Activated CD8-positive, alpha-beta memory T cell treated with anti-CD3 and anti-CD28 coated beads for 24 hours (primary cell): ENCODE measurements at regions not wholly inside any gene's neighbourhood (a gene's known extent, or its start where the extent isn't known, plus 50 kb on each side); places are given as distances from the start of the nearest gene placed in this dataset.
"Not testable (repeated sequence)": the region's sequence is repeated elsewhere in the genome, so short reads cannot be mapped to it uniquely, and the experiment has no call there.

Experiments
- DNase-seq: peaks from one replicate; pipeline ENCODE4 v3.0.0-alpha.2; 2020

- no peak for DNase-seq
Measured at GRCh38 chr2:234181121-234181520, 130.6 kb downstream of the SPP2 start.

DNA sequence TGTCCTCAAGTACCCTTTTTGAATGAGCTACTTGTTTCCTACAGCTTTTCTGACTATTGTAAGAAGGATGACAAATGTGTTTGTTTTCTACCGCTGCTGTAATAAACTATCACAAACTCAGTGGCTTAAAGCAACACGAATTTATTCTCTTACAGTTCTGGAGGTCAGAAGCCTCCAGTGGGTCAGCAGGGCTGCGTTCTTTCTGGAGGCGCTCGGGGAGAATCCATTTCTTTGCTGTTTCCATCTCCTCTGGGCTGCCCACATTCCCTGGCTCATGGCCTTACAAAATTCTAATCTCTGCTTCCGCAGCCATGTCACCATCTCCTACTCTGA is 128.5 kb downstream of the SPP2 start:
- DNase-seq, result no peak

DNA sequence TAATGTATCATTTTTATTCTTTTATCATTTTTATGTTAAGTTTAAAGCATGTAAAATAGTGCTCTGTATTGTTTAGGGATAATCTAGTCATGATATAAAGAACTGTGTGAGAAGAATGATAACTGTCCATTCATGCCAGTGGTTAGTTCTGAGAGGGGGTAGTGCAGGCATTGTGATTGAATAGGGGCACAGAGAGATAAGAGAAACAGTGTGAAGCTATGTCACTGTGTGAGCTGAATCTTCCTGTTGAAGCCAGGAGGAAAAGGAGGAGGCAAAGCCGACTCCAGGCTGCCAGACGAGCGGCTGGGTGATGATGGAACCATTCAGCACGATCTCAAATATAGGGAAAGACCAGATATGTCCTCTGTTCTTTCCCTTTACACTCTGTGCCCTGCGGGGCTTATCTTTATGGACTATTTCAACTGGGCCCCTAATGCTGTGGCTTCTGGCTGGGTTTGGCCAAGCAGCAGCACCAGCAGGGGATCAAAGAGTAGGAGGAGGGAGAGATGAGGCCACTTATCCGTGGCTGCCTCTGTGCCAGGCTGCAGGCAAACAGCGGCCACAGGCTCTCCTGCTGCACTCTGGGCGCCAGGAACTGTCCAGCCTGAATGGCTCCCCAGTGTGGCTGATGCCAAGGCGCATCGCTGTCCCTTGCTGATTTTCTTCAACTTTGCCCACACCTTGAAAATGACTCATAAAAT is 128.0 kb downstream of the SPP2 start:
- DNase-seq, result no peak

DNA sequence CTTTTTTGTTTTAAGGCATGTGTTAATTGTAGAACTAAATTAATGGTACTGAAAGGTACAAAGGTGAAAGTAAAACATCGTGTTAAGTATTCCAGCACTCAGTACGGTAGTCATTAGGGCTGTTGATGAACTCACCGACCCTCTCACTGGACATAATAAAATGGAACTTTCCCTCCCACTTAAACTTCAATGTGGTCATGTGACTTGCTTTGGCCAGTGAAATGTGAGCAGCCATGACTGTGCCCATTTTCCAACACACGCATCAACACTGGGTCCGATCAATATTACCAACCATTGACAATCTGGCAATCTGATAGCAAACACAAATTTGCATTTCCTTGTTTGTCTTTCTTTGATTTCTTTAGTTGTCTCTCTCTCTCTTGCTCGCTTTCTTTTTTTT is 125.1 kb downstream of the SPP2 start:
- DNase-seq, result no peak

DNA sequence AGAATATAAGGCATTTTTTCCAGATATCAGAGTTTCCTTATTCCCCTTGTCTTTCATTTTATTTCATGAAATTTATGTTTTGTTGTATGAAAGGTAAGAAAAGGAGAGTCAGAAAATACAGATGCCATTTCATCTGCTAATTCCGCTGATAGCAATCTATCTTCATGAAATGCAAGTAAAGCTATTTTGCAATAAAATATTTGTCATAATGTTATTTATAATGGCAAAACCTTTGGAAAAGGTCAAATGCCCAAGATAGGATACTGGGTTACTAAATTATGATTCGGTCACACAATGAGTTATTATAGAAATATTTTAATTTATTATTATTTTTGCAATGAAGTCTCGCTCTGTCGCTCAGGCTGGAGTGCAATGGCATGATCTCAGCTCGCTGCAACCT is 124.2 kb downstream of the SPP2 start:
- no peak for DNase-seq

DNA sequence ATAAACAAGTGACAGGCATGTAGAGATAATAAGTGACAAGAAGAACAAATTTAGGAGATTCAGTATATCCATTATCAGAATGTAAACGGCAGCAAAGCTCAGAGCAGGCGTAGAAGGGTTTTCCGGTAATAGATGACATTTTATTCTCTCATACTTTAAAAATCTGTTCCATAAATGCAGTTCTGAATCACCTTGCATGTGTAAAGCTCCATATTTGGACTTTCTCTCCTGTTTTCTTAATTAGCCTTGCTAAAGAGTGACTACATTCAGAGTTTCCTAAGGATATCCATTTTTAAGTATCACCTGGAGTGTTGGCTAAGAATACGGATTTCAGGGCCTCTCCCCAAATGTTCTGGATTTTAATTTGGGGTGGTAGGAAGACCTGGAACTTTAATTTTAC is 122.0 kb downstream of the SPP2 start:
- DNase-seq, result no peak

DNA sequence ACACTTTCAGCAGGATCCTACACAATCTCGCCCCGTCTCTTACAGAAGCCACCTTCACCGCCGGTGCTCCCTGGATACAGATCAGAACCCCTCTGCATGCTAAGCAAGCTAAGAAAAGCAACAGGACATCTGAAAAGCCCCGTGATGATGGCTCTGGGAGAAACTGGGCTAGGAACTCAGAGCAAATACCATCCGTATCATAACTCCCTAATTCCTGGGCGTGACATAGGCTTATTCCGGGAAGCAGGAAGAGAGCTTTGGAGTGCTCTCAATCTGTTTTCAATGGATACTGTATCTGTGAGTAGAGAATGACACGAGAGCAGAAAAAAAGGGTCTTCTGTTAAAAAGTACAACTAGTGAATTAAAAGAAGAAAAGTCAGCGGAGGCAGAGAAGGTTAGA is 121.6 kb downstream of the SPP2 start:
- no peak for DNase-seq

DNA sequence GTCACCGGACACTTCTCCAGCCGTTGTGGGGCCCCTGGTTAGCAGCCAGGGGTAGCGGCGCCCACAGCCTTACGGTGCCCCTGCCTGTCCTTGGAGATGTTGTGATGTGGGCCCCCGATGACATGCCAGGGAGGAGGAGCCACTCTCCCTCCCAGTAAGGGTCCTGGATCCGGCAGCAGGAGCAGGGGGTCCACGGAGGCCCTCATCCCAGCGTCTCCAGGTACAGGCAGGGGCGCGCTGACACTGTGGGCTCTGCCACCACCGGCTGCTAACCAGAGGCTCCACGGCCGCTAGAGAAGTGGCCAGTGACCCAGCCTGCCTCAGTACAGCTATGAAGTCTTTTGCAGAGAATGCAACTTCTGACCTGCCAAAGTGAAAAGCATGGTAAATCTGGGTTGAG is 121.2 kb downstream of the SPP2 start:
- DNase-seq, result no peak

DNA sequence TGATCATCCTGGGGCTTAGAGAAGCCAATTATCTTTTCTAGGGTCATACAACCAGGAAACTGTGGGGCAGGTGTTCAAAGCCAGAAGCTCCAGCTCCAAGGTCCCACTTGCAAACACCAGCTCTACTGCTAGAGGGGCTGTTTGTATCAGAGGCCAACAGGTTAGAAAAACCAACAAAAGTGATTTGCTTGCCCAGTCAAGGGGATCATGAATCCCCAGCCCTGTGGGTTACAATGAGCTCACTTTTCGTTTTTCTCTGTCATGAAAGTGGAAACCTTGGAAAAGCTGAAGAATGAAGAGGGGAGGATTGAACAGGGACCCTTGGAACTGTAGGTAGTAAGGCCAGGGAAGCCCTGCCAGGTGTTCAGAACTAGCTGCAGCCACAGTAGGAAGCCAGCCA is 119.2 kb downstream of the SPP2 start:
- no peak for DNase-seq

DNA sequence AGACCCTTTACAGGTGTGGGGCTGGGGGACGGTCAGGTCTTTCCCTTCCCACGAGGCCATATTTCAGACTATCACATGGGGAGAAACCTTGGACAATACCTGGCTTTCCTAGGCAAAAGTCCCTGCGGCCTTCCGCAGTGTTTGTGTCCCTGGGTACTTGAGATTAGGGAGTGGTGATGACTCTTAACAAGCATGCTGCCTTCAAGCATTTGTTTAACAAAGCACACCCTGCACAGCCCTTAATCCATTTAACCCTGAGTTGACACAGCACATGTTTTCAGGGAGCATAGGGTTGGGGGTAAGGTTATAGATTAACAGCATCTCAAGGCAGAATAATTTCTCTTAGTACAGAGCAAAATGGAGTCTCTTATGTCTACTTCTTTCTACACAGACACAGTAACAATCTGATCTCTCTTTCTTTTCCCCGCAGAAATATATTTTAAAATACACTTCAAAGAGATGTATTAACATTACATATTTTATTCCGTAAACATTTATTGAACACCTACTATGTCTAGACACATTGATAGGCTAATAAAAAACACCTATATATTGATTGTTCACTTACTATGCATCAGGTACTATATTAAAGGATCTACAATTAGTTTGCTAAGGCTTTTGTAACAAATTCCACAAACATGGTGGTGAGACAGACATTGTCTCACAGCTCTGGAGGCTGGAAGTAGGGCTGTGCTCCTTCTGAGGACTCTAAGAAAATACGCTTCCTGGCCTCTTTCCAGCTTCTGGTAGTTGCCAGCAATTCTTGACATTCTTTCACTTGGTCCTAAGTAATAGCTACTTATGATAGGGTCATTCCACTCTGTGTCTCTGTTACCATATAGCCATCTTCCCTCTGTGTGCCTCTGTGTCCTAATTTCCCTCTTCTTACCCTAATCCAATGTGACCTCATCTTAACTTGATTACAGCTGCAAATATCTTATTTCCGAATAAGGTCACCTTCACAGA is 118.4 kb downstream of the SPP2 start:
- DNase-seq, result not testable (repeated sequence)

DNA sequence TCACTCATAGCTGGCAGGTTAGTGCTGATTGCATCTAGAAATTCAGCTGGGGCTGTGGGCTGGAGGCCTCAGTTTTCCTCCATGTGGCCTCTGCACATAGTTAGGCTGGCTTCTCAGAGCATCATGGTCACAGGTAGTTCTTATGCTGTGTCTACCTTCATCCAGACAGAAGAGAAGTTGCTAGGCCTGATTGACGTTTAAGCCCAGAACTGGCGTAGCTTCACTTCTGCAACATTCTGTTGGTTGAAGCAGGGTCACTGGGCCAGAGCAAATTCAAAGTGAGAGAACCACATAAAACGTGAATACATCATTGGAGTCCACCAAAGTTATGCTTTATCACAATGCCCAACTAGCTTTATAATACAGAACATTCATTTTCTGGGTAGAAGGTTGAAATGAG is 116.0 kb downstream of the SPP2 start:
- no peak for DNase-seq

GRCh38 chr2:234165421-234165820 is 114.9 kb downstream of the SPP2 start:
- no peak for DNase-seq

- DNase-seq, result peak; percentile 71
Measured at GRCh38 chr2:234164493-234165413, 114.3 kb downstream of the SPP2 start.

- no peak for DNase-seq
Measured at GRCh38 chr2:234163510-234164045, 113.1 kb downstream of the SPP2 start.

DNA sequence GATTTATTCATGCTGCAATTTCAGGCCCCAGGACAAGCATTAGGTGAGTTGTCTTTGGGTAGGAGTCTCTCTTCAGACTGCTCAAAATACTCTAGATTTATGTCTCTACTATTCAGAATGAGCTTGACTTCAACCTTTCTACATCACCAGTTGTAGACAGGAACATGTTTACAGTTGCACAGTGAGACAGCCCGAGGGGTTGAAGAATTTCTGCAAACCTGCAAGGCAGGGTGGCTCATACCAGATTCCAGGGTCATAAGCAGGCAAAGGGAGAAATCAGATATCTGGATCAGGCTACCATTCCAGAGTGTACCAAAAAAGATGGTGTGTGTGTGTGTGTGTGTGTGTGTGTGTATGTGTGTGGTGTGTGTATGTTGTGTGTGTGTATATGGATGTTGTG is 112.4 kb downstream of the SPP2 start:
- DNase-seq, result no peak

DNA sequence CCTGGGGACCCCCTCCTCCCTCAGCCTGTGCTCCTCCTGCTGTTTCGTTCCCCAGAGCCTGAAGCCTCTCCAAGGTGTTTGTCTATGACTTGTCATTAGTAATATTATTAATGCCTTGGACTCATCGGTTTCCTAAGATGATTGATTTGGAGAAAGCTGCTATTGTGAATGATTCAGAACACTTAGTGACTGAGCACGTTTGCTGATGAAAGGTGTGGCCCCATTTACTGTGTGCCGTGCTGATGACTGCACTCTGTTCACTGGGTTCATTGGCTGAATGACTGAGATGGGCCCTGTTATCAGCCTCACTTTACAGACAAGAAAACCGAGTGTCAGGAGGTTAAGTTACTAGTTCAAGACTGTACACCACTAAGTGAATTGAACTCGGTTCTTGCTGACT is 111.4 kb downstream of the SPP2 start:
- DNase-seq, result no peak

- no peak for DNase-seq
Measured at GRCh38 chr2:234158812-234159211, 108.3 kb downstream of the SPP2 start.

GRCh38 chr2:234157817-234158588 is 107.5 kb downstream of the SPP2 start:
- no peak for DNase-seq

GRCh38 chr2:234156326-234156725 is 105.8 kb downstream of the SPP2 start:
- DNase-seq, result no peak

GRCh38 chr2:234152835-234153234 is 102.3 kb downstream of the SPP2 start:
- not testable (repeated sequence) for DNase-seq

DNA sequence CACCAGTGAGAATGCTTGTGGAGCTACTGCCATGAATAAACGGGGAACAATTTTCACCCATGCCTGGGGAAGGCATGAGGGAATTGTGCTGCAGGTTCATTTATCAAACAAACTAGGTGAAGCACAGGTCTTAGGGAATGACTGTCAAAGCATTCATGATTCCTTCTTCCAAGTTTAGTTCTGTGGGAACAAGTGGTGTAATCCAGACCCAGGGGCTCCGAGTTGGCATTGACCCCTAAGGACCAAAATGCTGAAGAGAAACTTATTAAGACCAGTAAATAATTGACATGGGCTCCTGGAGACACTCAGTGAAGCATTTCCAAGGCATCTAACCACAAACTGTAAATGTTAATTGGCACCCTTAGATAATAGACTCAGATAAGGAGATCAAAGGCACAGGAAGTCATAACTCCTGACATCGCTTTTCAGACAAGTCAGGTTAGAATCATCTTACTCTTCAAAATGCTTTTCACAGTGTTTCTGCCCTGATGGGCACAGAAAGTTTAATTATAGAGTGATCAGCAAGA is 96.9 kb downstream of the SPP2 start:
- DNase-seq, result no peak
